ENCODE measurements at regions not wholly inside any gene's neighbourhood (a gene's known extent, or its start where the extent isn't known, plus 50 kb on each side); places are given as distances from the start of the nearest gene placed in this dataset.

GRCh38 chr4:165609653-165610052 is 230.8 kb downstream of the CPE start:
- Histone ChIP-seq H3K79me2 (replicated peaks; ENCODE audit: insufficient read depth, low read length) (no peaks in the 10 kb centered on the region), H3K36me3 (ENCODE audit: insufficient read depth, low read length) (no peaks in the 10 kb centered on the region), H4K20me1 (ENCODE audit: insufficient read depth) (no peaks in the 10 kb centered on the region), H3K9me2 (ENCODE audit: insufficient read depth, low read length) (no peaks in the 10 kb centered on the region), H3K27me3 (ENCODE audit: insufficient read depth, low read depth, low read length) (no peaks in the 10 kb centered on the region), H2AFZ (ENCODE audit: low read depth, low read length) (no peak overlapping the region), H3F3A (ENCODE audit: insufficient read depth, low read length, poor library complexity, severe bottlenecking) (no peaks in the 10 kb centered on the region), H3K4me3 (ENCODE audit: low read length) (no peak overlapping the region), H3K9ac (ENCODE audit: low read length) (no peak overlapping the region), H3K9me3 (ENCODE audit: low read length) (no peaks in the 10 kb centered on the region), H3K4me2 (ENCODE audit: low read length) (no peak overlapping the region), H3K27ac (ENCODE audit: low read length) (no peak overlapping the region)
- no peak for TF ChIP-seq SMC3 (conservative IDR thresholded peaks at IDR 0.05; ENCODE audit: poor library complexity)
- no peak for TF ChIP-seq TAF1 (IDR thresholded peaks at IDR 0.05; ENCODE audit: low read depth)
- TF ChIP-seq EP300 (conservative IDR thresholded peaks at IDR 0.05; ENCODE audit: poor library complexity, severe bottlenecking): no peak
- no peak for TF ChIP-seq POLR2AphosphoS5 (IDR thresholded peaks at IDR 0.05)
- TF ChIP-seq RAD21 (conservative IDR thresholded peaks at IDR 0.05): no peak

- Histone ChIP-seq H2AFZ (ENCODE audit: low read depth, low read length) (no peak overlapping the region), H3F3A (ENCODE audit: insufficient read depth, low read length, poor library complexity, severe bottlenecking) (no peaks in the 10 kb centered on the region), H3K27me3 (ENCODE audit: insufficient read depth, low read depth, low read length) (no peaks in the 10 kb centered on the region), H3K9me3 (ENCODE audit: low read length) (no peaks in the 10 kb centered on the region), H3K4me3 (ENCODE audit: low read length) (peak overlapping the region; percentile 2), H3K9me2 (ENCODE audit: insufficient read depth, low read length) (no peaks in the 10 kb centered on the region), H3K9ac (ENCODE audit: low read length) (no peak overlapping the region), H3K36me3 (ENCODE audit: insufficient read depth, low read length) (no peaks in the 10 kb centered on the region), H3K79me2 (replicated peaks; ENCODE audit: insufficient read depth, low read length) (no peaks in the 10 kb centered on the region), H4K20me1 (ENCODE audit: insufficient read depth) (no peaks in the 10 kb centered on the region), H3K27ac (ENCODE audit: low read length) (no peak overlapping the region), H3K4me2 (ENCODE audit: low read length) (no peak overlapping the region)
- TF ChIP-seq MXI1 (conservative IDR thresholded peaks at IDR 0.05; ENCODE audit: poor library complexity, severe bottlenecking): no peak
- TF ChIP-seq EP300 (conservative IDR thresholded peaks at IDR 0.05; ENCODE audit: poor library complexity, severe bottlenecking): no peak
- no peak for TF ChIP-seq POLR2AphosphoS5 (IDR thresholded peaks at IDR 0.05)
- no peak for TF ChIP-seq CTCF (IDR thresholded peaks at IDR 0.05; ENCODE audit: poor library complexity, severe bottlenecking)
- no peak for TF ChIP-seq RAD21 (conservative IDR thresholded peaks at IDR 0.05)
- no peak for TF ChIP-seq SMC3 (conservative IDR thresholded peaks at IDR 0.05; ENCODE audit: poor library complexity)
- no peak for TF ChIP-seq TAF1 (IDR thresholded peaks at IDR 0.05; ENCODE audit: low read depth)
- TF ChIP-seq REST (IDR thresholded peaks at IDR 0.05; ENCODE audit: borderline replicate concordance): no peak
- TF ChIP-seq EZH2 (IDR thresholded peaks at IDR 0.05; ENCODE audit: borderline replicate concordance, insufficient read depth, low read length, poor library complexity, severe bottlenecking): no peak
Measured at GRCh38 chr4:165610679-165611437, 232.1 kb downstream of the CPE start.
